ENCODE measurements at regions not wholly inside any gene's neighbourhood (a gene's known extent, or its start where the extent isn't known, plus 50 kb on each side); places are given as distances from the start of the nearest gene placed in this dataset.

DNA sequence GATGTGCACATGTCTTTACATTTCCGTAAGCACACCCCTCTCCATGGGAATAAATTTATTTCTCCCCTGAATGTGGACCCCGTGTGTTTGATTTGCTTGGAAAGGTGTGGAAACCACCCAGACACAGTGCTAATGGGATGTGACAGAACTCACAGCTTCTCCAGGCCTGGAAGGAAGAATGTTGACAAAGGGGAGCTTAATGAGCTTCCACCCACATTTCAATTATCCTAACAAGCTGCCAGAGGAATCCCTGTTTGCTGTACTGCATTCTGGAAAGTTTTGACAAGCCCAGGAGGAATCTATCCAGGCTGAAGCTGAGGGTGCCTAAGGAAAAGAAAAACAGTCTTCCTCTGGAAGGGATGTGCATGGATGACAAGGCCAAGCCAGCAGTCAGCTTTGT is 51.2 kb upstream of the CCDC60 start:
- Histone ChIP-seq H3K56ac (ENCODE audit: insufficient read length, low read depth, low read length) (no peak overlapping the region), H2BK120ac (ENCODE audit: low read depth, low read length, poor library complexity, severe bottlenecking) (no peak overlapping the region), H4K8ac (replicated peaks; ENCODE audit: insufficient read length, low read depth, low read length) (no peak overlapping the region), H3K14ac (ENCODE audit: insufficient read depth, low read length) (no peak overlapping the region), H4K5ac (ENCODE audit: insufficient read length, low read depth, low read length) (no peak overlapping the region), H3K23me2 (ENCODE audit: insufficient read length, low read depth, low read length, poor library complexity, severe bottlenecking) (no peaks in the 10 kb centered on the region), H2BK5ac (ENCODE audit: insufficient read length, low read length) (no peak overlapping the region), H3K4ac (ENCODE audit: low read depth, low read length) (no peak overlapping the region), H3K27me3 (ENCODE audit: insufficient read depth, low read length) (no peaks in the 10 kb centered on the region), H3K18ac (ENCODE audit: insufficient read length, low read depth, low read length) (no peak overlapping the region), H3K4me2 (ENCODE audit: insufficient read depth, insufficient read length, low read length) (no peak overlapping the region), H2BK15ac (ENCODE audit: low read depth, low read length) (no peak overlapping the region), H2AFZ (ENCODE audit: low read length) (no peak overlapping the region), H3K27ac (ENCODE audit: insufficient read length, low read depth, low read length) (no peak overlapping the region), H3K9me3 (ENCODE audit: control insufficient read depth, low read depth, low read length) (no peaks in the 10 kb centered on the region), H2BK20ac (ENCODE audit: low read depth, low read length, poor library complexity, severe bottlenecking) (no peak overlapping the region), H3K79me2 (ENCODE audit: insufficient read depth, low read length) (no peaks in the 10 kb centered on the region), H2BK12ac (ENCODE audit: insufficient read length, low read depth, low read length) (no peak overlapping the region), H3T11ph (ENCODE audit: low read length) (no peak overlapping the region), H2AK5ac (ENCODE audit: insufficient read length, low read length) (no peak overlapping the region), H3K9ac (ENCODE audit: extremely low read depth, insufficient read length, low read length) (no peak overlapping the region), H3K4me1 (ENCODE audit: insufficient read depth, low read length) (no peaks in the 10 kb centered on the region), H4K91ac (ENCODE audit: insufficient read length, low read depth, low read length) (no peak overlapping the region), H3K23ac (ENCODE audit: insufficient read length, low read depth, low read length) (no peak overlapping the region), H4K20me1 (ENCODE audit: control insufficient read depth, insufficient read depth, insufficient read length) (no peaks in the 10 kb centered on the region), H3K79me1 (ENCODE audit: insufficient read depth, low read depth, low read length, poor library complexity, severe bottlenecking) (no peaks in the 10 kb centered on the region)
- Mint-ChIP-seq H3K9me3 (no peaks in the 10 kb centered on the region), H3K4me3 (no peak overlapping the region), H3K36me3 (ENCODE audit: insufficient read depth in 1 of 3, low read depth in 3 of 3) (no peaks in the 10 kb centered on the region), H3K4me1 (peaks cover 13 to 15% of the 10 kb centered on the region in 2 experiments; a peak in 3 of 4 replicates), H3K27me3 (ENCODE audit: low read depth) (no peaks in the 10 kb centered on the region; the same call in 1 of the 2 replicates), H3K27ac (no peak overlapping the region)
- WGBS (ENCODE audit: extremely low coverage, insufficient read length, low lambda C conversion rate) = no CpG with 5 or more reads among the region's 2 CpGs
- DNase-seq = no peak
- TF ChIP-seq, protein P1, sequence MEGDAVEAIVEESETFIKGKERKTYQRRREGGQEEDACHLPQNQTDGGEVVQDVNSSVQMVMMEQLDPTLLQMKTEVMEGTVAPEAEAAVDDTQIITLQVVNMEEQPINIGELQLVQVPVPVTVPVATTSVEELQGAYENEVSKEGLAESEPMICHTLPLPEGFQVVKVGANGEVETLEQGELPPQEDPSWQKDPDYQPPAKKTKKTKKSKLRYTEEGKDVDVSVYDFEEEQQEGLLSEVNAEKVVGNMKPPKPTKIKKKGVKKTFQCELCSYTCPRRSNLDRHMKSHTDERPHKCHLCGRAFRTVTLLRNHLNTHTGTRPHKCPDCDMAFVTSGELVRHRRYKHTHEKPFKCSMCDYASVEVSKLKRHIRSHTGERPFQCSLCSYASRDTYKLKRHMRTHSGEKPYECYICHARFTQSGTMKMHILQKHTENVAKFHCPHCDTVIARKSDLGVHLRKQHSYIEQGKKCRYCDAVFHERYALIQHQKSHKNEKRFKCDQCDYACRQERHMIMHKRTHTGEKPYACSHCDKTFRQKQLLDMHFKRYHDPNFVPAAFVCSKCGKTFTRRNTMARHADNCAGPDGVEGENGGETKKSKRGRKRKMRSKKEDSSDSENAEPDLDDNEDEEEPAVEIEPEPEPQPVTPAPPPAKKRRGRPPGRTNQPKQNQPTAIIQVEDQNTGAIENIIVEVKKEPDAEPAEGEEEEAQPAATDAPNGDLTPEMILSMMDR (conservative IDR thresholded peaks at IDR 0.05) = no peak

All from H9 (cell line).